HCT116 (cell line): ENCODE measurements at regions not wholly inside any gene's neighbourhood (a gene's known extent, or its start where the extent isn't known, plus 50 kb on each side); places are given as distances from the start of the nearest gene placed in this dataset.
"Not testable (repeated sequence)": the region's sequence is repeated elsewhere in the genome, so short reads cannot be mapped to it uniquely, and the experiment has no call there.

Experiments
- ATAC-seq: fragments of 200-7000 bp; cut with Tn5 transposase; 2 replicates; pipeline ENCODE4 v1.9.1; 2020; ENCODE audit warnings: mild to moderate bottlenecking, moderate library complexity
- BruUV-seq: library from RNA; stranded (reverse); fragments of 400-500 nt; replicated peaks from 2 replicates; lab custom pipeline; 2021; lab: Mats Ljungman, UMichigan
- CTCF ChIA-PET: fragments of 300-600 bp; sonication (Branson Sonifier 250); formaldehyde crosslinking; loops from one replicate; lab custom pipeline; 2021; ENCODE audit warnings: antibody characterized with exemption; lab: Charles Lee
- POLR2A ChIA-PET: fragments of 300-600, 350-600 bp; sonication (Branson Sonifier 250); formaldehyde crosslinking; loops from one replicate; lab custom pipeline; 2021; ENCODE audit warnings: antibody characterized with exemption; lab: Charles Lee
- RAD21 ChIA-PET, 2 experiments: fragments of 300-600 bp; sonication (Branson Sonifier 250); formaldehyde crosslinking; loops; one replicate each; lab custom pipeline; 2023; ENCODE audit warnings: low total read pairs in 2 of 2; ENCODE audit not compliant: uncharacterized antibody in 2 of 2, unreplicated experiment in 2 of 2, low non-redundant PET in 1 of 2; lab: Charles Lee
- DNase-seq: peaks from one replicate; pipeline ENCODE4 v3.0.0-alpha.2; 2010; ENCODE audit warnings: low read depth, low spot score
- H2AFZ ChIP-seq: fragments of 200-600 bp; shearing (Covaris generic), sonication (generic); 2 replicates; pipeline ENCODE4 v1.6.1; 2017; ENCODE audit warnings: low read depth, mixed run types, mixed read lengths, antibody characterized with exemption, low read length; ENCODE audit not compliant: poor library complexity, severe bottlenecking
- H3K27ac ChIP-seq: 2 replicates; pipeline ENCODE4 v1.5.1; 2012; ENCODE audit warnings: low read depth, low read length
- H3K27me3 ChIP-seq: fragments of 200-600 bp; sonication (generic); 2 replicates; pipeline ENCODE4 v1.6.1; 2016; ENCODE audit warnings: mixed run types, low read length, mixed read lengths; ENCODE audit not compliant: insufficient read depth
- H3K36me3 ChIP-seq, 2 experiments: fragments of 200-500 bp in 1 of 2; fragments of 200-600 bp in 1 of 2; sonication (Bioruptor generic) in 1 of 2; sonication (generic) in 1 of 2; 2 replicates each; pipeline versions ENCODE4 v1.5.1 to v1.6.1; 2014 to 2016; ENCODE audit warnings: low read length in 2 of 2, inconsistent platforms in 1 of 2, mixed read lengths in 1 of 2, mixed run types in 1 of 2; ENCODE audit not compliant: insufficient read depth in 2 of 2, control insufficient read depth in 1 of 2
- H3K4me1 ChIP-seq, 2 experiments: fragments of 200-600 bp in 1 of 2; sonication (generic) in 1 of 2; 2 replicates each; pipeline versions ENCODE4 v1.5.1 to v1.6.1; 2012 to 2017; ENCODE audit warnings: low read length in 2 of 2, inconsistent platforms in 1 of 2, mild to moderate bottlenecking in 1 of 2, mixed read lengths in 1 of 2, mixed run types in 1 of 2, moderate library complexity in 1 of 2; ENCODE audit not compliant: insufficient read depth in 2 of 2, control insufficient read depth in 1 of 2
- H3K4me2 ChIP-seq: fragments of 200-600 bp; sonication (generic); 2 replicates; pipeline ENCODE4 v1.6.1; 2017; ENCODE audit warnings: mixed run types, low read length, mixed read lengths
- H3K4me3 ChIP-seq, 2 experiments: fragments of 200-600 bp in 1 of 2; sonication (generic) in 1 of 2; replicated peaks in 1 of 2; 2 replicates each; pipeline ENCODE4 v1.5.1; 2011 to 2016; ENCODE audit warnings: low read length in 2 of 2, control low read depth in 1 of 2, low read depth in 1 of 2, mild to moderate bottlenecking in 1 of 2, mixed read lengths in 1 of 2, mixed run types in 1 of 2
- H3K79me2 ChIP-seq: fragments of 200-600 bp; sonication (generic); 2 replicates; pipeline ENCODE4 v1.6.1; 2017; ENCODE audit warnings: mild to moderate bottlenecking, mixed run types, low read length, moderate library complexity, mixed read lengths; ENCODE audit not compliant: insufficient read depth
- H3K9ac ChIP-seq: fragments of 200-600 bp; sonication (generic); 2 replicates; pipeline ENCODE4 v1.6.1; 2016; ENCODE audit warnings: low read length, mixed read lengths
- H3K9me2 ChIP-seq: fragments of 200-600 bp; sonication (generic), shearing (Covaris generic); 2 replicates; pipeline ENCODE4 v1.6.1; 2017; ENCODE audit warnings: mixed run types, mild to moderate bottlenecking, moderate library complexity; ENCODE audit not compliant: insufficient read depth
- H3K9me3 ChIP-seq, 2 experiments: fragments of 200-500 bp in 1 of 2; fragments of 200-600 bp in 1 of 2; sonication (Bioruptor generic) in 1 of 2; sonication (generic) in 1 of 2; 2 replicates each; pipeline ENCODE4 v1.6.1; 2014 to 2017; ENCODE audit warnings: low read length in 2 of 2, mixed read lengths in 2 of 2, inconsistent platforms in 1 of 2, low read depth in 1 of 2, mild to moderate bottlenecking in 1 of 2, mixed run types in 1 of 2, moderate library complexity in 1 of 2; ENCODE audit not compliant: control insufficient read depth in 1 of 2, insufficient read depth in 1 of 2
- H4K20me1 ChIP-seq: fragments of 200-600 bp; sonication (generic), shearing (Covaris generic); 2 replicates; pipeline ENCODE4 v1.6.1; 2017; ENCODE audit warnings: mixed run types, mild to moderate bottlenecking, moderate library complexity; ENCODE audit not compliant: insufficient read depth
- intact Hi-C: fragments of 100-400 bp; cut with micrococcal nuclease; formaldehyde crosslinking; loops from 2 replicates; pipeline ENCODE4 v1.10.0; 2022

GRCh38 chr11:3520905-3521304, 120.9 kb downstream of the ART5 start:
- H3K27ac ChIP-seq, H3K9ac ChIP-seq, H3K4me3 ChIP-seq, DNase-seq, BruUV-seq, ATAC-seq, H3K4me2 ChIP-seq, H3K79me2 ChIP-seq, RAD21 ChIA-PET, POLR2A ChIA-PET, H3K4me1 ChIP-seq, H4K20me1 ChIP-seq, H3K9me2 ChIP-seq, H3K36me3 ChIP-seq, H2AFZ ChIP-seq, intact Hi-C loops, H3K9me3 ChIP-seq, H3K27me3 ChIP-seq, CTCF ChIA-PET: not testable (repeated sequence)

DNA sequence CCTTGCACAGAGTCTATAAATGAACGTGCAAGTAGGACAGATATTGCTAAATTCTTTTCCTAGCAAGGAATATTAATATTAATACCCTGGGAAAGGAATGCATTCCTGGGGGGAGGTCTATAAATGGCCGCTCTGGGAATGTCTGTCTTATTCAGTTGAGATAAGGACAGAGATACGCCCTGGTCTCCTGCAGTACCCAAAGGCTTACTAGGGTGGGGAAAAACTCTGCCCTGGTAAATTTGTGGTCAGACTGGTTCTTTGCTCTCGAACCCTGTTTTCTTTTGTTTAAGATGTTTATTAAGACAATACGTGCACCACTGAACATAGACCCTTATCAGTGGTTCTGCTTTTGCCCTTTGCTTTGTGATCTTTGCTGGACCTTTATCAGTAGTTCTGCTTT, 122.0 kb downstream of the ART5 start:
- H3K9me2 ChIP-seq, CTCF ChIA-PET, DNase-seq, ATAC-seq, H3K36me3 ChIP-seq, H3K9me3 ChIP-seq, H3K27ac ChIP-seq, H3K79me2 ChIP-seq, POLR2A ChIA-PET, BruUV-seq, H3K4me2 ChIP-seq, RAD21 ChIA-PET, H3K4me1 ChIP-seq, H3K27me3 ChIP-seq, H2AFZ ChIP-seq, H3K9ac ChIP-seq, H4K20me1 ChIP-seq, H3K4me3 ChIP-seq, intact Hi-C loops: not testable (repeated sequence)

DNA sequence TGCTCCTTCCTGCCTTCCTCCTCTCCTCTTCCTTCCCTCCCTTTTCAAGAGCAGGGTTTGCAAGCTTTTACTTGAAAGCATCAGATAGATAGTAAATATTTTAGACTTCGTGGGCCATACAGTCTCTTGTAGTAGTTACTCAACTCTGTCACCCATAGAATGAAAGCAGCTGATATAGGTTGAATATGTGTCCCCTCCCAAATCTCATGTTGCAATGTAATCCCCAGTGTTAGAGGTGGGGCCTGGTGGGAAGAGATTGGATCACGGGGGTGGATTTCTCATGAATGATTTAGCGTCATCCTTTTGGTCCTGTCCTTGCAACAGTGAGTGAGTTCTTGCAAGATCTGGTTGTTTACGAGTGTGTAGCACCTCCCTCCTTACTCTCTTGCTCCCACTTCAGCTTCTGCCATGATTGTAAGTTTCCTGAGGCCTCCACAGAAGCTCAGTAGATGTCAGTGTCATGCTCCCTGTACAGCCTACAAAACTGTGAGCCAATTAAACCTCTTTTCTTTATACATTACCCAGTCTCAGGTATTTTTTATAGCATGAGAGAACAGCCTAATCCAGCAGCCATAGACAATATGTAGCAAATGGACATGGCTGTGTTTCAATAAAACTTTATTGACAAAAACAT, 124.7 kb downstream of the ART5 start:
- H3K27me3 ChIP-seq, DNase-seq, BruUV-seq, CTCF ChIA-PET, H3K27ac ChIP-seq, H3K9me2 ChIP-seq, H3K79me2 ChIP-seq, H3K4me2 ChIP-seq, H3K9ac ChIP-seq, ATAC-seq, RAD21 ChIA-PET, H3K4me1 ChIP-seq, H3K4me3 ChIP-seq, H3K9me3 ChIP-seq, H4K20me1 ChIP-seq, H3K36me3 ChIP-seq, POLR2A ChIA-PET, intact Hi-C loops, H2AFZ ChIP-seq: not testable (repeated sequence)

DNA sequence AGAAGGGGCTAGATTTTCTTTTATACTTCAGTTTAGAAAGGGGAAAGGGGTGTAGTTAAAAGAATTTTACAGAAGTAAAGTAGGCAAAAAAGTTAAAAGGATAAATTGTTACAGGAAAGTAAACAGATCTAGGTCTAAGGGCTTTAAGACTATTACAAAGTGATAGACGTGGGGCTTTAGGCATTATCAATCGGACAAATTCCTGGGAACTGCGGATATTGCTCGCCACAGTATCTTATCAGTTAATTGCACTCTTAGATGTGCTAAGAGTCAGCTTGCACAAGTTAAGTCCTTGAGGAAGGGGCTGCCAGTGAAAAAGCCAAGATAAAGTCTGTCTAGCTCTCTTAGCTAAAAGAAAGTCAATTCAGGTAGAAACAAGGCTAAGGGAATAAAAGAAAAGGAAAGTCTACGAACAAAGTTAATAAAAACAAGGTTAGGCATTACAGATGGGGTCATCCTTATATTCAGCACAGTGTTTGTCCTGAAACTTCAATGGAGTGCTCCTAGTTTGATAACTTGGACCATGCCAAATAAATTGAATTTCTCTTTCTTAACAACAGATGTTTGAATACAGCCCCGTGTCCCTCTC, 125.4 kb downstream of the ART5 start:
- DNase-seq, H3K79me2 ChIP-seq, H3K36me3 ChIP-seq, H2AFZ ChIP-seq, H3K4me1 ChIP-seq, BruUV-seq, H3K9me2 ChIP-seq, H3K9ac ChIP-seq, H3K27ac ChIP-seq, RAD21 ChIA-PET, ATAC-seq, H3K27me3 ChIP-seq, CTCF ChIA-PET, POLR2A ChIA-PET, H3K4me3 ChIP-seq, intact Hi-C loops, H3K9me3 ChIP-seq, H4K20me1 ChIP-seq, H3K4me2 ChIP-seq: not testable (repeated sequence)
